IPS-NIHi7 (cell line): ENCODE measurements at regions not wholly inside any gene's neighbourhood (a gene's known extent, or its start where the extent isn't known, plus 50 kb on each side); places are given as distances from the start of the nearest gene placed in this dataset.
A peak's percentile ranks its signal among the peaks of the same experiment; 100 is the strongest.

Source experiments
- DNase-seq: peaks from one replicate; pipeline ENCODE4 v3.0.0; 2012; ENCODE audit warnings: mixed read lengths; ENCODE audit errors: extremely low spot score

DNA sequence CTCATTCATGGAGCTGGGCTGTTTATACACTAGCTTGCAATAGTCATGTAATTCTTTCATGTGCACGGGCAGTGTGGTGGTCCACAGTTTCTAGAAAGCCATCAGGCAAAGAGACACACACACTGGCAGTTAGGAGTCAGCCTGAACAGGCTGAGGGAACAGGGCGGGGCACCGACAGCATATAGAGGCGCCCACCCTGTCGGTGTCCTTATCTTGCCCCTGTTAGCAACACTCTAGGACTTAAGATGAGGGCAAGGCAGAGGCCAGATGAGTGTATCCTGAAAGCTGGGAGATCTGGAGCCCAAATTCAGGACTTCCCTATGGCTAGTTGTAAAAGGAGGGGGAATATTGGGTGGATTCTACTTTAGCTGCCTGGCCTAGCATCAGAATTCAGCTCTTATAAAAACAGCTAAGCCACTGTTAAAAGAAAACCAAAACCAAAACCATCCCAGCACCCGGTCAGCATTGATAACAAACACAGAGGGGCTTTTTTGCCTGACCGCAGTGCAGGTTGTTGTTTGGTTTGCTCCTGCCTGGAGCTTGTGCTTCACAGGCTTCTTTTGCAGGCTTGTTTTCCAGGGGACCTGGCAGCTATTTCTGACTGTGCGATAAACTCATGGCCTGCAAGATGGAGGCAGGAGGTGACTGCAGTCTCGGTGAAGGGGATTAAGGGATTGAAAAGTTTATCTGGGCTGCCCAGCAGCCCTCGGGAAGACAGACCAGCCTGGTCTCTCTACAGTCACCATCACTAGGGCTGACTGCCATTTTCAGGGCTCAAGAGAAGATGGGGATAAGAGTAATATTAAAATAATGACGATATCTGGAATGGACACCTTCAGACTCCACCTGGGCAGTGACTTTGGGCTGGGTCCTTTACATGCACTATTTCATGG, 638.9 kb downstream of the MID1IP1 start:
- no peak for DNase-seq

GRCh38 chrX:39440799-39441284, 639.6 kb downstream of the MID1IP1 start:
- DNase-seq = no peak

- DNase-seq = no peak
Observed at GRCh38 chrX:39442332-39442731, 641.1 kb downstream of the MID1IP1 start.

DNA sequence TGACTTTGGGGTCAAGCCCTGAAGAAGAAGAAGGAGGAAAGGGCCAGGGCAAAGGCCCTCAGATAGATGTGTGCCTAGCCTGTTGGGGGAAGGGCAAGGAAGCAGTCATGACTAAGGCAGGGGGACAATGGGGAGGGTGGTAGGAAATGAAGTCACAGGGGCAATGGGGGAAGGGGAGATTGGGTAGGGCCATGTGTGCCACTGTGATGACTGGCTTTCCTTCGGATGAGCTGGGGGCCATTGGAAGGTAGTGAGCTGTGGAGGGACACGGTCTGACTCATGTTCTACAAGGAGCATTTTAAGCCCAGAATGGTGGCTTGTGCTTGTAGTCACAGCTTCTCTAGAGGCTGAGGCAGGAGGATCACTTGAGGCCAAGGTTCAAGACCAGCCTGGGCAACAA, 642.0 kb downstream of the MID1IP1 start:
- DNase-seq = no peak

GRCh38 chrX:39445336-39445735, 644.1 kb downstream of the MID1IP1 start:
- DNase-seq = peak; percentile 37

GRCh38 chrX:39449352-39449751, 648.1 kb downstream of the MID1IP1 start:
- DNase-seq = no peak

- DNase-seq = no peak
Observed at GRCh38 chrX:39450234-39450977, 647.4 kb downstream of the BCOR start.

GRCh38 chrX:39451046-39451445, 646.7 kb downstream of the BCOR start:
- DNase-seq = no peak

GRCh38 chrX:39452401-39452800, 645.4 kb downstream of the BCOR start:
- DNase-seq = no peak

DNA sequence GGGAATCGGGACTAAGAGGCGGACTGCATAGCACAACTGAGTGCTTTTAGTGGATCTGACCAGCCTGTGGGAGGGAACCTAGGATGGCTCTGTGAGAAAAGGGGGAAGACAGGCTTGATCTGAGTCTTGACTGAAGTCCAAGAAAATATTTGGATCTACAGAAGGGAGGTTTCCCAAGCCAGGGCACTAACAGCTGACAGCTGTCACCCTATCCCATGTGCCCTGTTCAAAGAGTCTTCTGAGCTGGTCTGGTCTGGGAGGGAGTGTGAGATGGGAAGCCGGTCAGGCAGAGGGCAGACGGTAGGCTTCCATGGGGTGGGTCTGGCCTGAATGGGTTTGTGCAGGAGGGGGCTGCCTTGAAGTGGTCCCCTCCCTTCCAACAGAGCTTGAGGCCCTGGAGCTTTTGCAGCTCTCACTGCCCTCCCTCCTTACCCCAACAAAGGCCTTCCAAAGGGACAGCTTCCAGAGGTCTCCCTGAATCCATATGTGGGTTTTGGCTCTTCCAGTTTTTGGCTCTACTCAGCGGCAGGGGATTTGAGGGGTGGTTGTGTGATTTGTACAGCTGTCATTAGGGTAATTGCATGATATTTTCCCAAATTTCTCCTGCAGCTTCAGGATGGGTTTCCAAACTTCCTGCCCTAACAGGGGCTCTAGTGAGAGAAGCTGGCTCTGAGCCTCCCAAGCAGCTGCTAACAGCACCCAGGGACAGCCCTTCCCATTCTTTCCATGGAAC, 643.7 kb downstream of the BCOR start:
- no peak for DNase-seq

- no peak for DNase-seq
Observed at GRCh38 chrX:39456894-39457604, 640.7 kb downstream of the BCOR start.

DNA sequence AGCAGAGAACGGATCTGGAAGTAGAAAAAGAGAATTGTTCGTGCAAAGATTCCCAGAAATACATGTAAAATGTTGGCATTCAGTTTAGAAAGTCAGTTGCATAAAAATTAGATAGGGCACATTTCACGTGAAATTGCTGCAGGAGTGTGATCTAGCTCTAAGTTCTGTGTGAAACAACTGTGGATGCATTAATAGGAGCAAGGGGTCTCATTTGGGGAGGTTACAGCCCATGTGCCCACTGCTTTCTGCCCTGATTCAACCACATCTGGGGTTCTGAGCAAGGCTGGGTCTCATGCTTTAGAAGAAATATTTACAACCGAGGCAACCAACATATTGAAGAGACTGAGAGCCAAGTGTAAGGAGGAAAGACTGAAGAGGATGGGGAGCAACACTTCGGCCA, 639.0 kb downstream of the BCOR start:
- no peak for DNase-seq

DNA sequence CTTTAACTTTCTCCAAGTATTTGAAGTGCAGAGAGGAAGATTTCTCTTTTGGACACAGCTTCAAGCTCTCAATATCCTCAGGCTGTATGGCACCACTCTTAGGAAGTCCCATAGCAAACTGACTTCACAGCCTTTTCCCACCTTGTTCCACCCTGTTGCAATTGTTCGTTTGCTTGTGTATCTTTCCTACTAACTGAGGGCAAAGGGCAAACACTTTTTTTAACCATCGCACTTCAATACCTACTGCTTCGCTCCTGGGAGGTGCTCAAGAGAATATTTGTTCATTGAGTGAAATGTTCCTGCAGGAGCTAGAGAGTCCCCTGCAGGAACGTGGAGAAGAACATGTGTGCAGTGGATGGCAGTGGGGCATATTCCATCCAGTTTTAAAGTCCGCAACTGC, 638.6 kb downstream of the BCOR start:
- no peak for DNase-seq

DNA sequence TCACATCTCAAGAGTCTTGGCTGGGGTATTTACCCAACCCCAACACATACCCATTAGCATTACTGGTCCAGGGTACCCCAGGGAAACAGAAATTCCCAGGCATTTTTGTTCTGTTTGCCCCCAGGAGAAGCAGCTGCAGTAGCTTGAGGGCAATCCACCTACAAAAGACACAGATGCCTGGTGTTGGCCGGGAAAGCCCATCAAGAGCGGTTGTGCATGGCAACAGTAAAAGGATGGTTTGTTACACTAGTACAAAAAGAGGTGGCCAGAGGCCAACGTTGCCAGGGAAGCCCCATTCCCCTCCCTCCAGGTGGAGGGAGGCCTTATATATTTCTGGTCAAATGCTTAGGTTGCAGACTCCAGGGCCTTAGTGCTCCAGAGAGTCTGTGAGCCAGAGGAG, 637.8 kb downstream of the BCOR start:
- no peak for DNase-seq

DNA sequence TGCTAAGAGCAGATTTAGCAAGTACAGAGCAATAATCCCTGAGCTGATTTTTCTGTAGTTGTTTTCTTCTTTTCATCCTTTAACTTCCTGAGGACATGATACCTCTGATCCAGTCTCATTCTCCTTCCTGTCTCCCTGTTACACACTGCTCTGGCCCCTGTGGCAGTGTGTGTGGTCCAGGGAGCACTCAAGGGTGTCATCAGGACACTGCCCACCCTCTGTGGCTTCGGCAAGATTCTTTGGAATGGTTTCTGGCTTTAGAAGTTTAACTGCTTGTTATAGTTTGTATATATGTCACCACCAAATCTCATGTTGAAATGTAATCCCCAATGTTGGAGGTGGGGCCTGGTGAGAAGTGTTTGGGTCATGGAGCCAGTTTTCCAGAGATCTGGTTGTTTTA, 637.3 kb downstream of the BCOR start:
- DNase-seq = no peak

DNA sequence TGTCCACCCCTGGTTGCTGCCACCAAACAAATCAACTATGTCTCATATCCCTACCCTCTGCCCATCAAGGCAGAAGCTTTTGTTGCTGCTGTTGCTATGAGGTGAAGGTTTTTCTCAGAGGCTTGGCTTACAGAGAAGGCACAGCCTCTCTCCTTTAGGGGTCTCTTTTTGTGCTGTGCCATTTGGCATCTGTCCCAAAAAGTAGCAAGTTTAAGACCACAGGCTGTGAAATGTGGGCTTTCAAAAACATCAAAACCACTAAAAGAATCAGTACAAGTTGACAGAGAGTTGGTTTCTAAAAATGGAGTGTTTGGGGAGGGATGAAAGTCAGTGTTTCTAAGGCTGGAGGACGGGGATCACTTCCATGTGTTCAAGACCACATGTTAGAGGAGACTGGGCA, 634.9 kb downstream of the BCOR start:
- DNase-seq = no peak

DNA sequence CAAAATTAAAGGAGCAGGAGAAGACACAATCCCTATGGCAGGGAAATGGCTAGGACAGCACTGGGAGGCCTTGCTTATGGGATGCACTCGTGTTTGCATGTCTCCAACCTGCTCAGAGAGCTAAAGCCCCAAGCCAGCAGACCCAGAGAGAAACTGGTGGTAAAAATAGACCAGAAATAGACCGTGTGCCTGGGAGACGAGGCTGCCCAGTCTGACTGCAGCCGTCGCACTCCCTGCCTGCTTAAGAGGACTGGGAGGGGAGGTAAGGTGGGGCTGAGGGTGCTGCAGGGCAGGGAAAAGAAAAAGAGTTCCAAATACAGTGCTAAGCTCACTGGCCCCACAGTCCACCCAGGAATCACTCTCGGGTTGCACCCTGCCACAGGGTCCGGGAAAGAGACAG, 633.5 kb downstream of the BCOR start:
- DNase-seq = no peak

GRCh38 chrX:39465467-39465866, 632.3 kb downstream of the BCOR start:
- DNase-seq = no peak

DNA sequence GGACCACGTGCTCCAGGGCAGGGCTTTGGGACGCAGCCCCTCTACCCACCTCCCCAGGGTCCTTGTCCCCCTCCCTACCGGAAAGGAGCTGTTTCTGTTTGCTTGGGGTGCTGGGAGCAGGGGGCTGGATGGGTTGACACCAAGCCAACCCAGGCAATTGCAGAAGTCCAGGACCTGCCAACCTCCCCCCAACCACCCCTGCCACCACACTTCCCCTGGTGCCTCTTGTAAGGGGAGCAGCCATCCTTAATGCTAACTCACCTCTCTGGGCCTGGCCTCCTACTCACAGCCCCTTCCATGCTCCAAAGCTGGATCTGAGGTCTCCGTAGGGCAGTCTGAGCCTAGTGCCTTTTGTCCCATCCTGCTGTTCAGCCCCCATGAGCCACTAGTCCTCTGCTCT, 631.9 kb downstream of the BCOR start:
- no peak for DNase-seq

- DNase-seq = no peak
Observed at GRCh38 chrX:39469126-39469525, 628.6 kb downstream of the BCOR start.

GRCh38 chrX:39470588-39471407, 627.0 kb downstream of the BCOR start:
- DNase-seq = no peak
